ENCODE measurements at regions not wholly inside any gene's neighbourhood (a gene's known extent, or its start where the extent isn't known, plus 50 kb on each side); places are given as distances from the start of the nearest gene placed in this dataset.

- TF ChIP-seq CTCF (IDR thresholded peaks at IDR 0.05) (no peak), POLR2A (IDR thresholded peaks at IDR 0.05) (no peak)
These were observed 149.8 kb downstream of the PTPN20 start for GRCh38 chr10:47060993-47061500.

Data from thyroid gland (tissue), 4 donors.